Right lobe of liver (tissue), 4 donors: ENCODE measurements at regions not wholly inside any gene's neighbourhood (a gene's known extent, or its start where the extent isn't known, plus 50 kb on each side); places are given as distances from the start of the nearest gene placed in this dataset.

Experiments used
- CTCF ChIP-seq, 4 donors: fragments of 200-600 bp in 3 of 4; fragments of 450-650 bp in 1 of 4; IDR thresholded peaks; one replicate each; pipeline versions ENCODE4 v1.5.1 to v1.8.0; 2016 to 2022; ENCODE audit warnings: antibody characterized with exemption in 4 of 4, mild to moderate bottlenecking in 2 of 4
- POLR2A ChIP-seq: fragments of 450-650 bp; IDR thresholded peaks from one replicate; pipeline ENCODE4 v1.6.1; 2017; ENCODE audit warnings: antibody characterized with exemption, mild to moderate bottlenecking
- donor health status: DM: no; HTN: no; CAD: no.
- donor health status: DM: no; HTN: no; CAD: no.
- donor health status: DM: no; HTN: yes; CAD: no.

- no peak for TF ChIP-seq CTCF (IDR thresholded peaks at IDR 0.05)
- TF ChIP-seq POLR2A: no peak
Observed at GRCh38 chr5:85784746-85785145, 833.0 kb upstream of the COX7C start.
